ENCODE measurements at regions not wholly inside any gene's neighbourhood (a gene's known extent, or its start where the extent isn't known, plus 50 kb on each side); places are given as distances from the start of the nearest gene placed in this dataset.

DNA sequence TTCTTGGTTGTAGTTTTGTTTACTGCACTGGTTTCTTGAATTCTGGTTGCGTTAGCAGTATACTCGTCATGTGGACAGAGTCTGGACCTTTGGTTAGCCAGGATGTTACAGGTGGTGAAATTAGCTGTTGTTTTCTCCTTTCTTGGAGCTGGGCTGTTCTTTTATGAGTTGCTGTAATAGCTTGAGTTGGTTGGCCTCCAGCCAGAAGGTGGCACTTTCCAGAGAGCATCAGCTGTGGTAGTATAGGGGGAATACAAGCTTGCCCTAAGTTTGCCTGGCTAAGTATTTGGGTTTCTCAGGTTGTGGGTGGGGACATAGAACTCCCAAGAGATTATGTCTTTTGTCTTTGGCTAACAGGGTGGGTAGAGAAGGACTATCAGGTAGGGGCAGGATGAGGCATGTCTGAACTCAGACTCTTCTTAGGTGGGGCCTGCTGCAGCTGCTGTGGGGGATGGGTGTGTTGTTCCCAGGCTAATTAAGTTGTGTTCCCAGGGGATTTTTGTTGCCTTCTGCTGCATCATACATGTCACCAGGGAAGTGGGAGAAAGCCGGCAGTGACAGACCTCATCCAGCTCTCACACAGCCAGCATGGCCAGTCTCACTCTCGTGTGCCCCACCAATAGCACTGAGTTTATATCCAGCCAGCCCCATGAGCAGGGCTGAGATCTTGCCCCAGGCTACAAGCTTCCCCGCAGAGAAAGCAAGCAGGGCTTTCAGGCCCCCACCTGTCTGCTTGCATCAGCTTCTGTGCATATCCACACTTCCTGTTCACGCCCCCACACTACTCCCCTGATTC, 246.7 kb upstream of the TPK1 start:
- no peak for DNase-seq

DNA sequence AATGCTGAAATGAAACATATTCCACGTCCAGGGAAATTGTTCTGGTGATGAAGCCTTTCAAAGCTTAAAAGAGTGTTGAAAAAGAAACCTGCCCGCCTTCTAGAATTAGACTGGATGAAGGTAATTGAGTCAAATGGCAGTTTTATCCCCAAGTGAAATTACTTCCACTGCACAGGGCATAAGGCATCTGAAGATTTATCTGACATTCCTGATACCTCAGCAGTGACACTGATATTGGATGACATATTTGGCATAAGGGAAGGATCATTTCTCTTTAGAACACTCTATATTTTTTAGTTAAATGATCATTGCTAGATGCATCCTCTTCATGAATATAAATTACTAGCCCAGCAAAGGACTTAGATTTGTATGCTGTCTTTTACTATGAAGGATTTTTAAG, 229.6 kb upstream of the TPK1 start:
- no peak for DNase-seq

DNA sequence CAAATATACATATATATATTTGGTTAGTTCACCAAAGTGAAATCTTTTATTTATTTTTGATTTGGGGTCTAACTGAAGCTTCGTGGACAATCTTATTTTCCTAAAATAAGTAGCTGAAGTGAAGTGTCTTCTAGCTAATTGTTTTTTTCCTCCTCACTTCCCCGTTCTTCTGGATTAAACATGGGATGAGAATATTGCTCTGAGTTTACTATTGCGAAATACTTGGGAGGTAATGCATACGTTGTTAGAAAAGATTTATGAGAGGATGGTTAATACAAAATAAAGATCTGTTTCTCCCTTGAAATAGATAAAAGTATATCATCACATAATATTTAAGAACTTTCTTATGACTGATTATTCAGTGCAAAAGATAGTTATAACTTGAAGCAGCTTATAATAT, 228.3 kb upstream of the TPK1 start:
- no peak for DNase-seq

DNA sequence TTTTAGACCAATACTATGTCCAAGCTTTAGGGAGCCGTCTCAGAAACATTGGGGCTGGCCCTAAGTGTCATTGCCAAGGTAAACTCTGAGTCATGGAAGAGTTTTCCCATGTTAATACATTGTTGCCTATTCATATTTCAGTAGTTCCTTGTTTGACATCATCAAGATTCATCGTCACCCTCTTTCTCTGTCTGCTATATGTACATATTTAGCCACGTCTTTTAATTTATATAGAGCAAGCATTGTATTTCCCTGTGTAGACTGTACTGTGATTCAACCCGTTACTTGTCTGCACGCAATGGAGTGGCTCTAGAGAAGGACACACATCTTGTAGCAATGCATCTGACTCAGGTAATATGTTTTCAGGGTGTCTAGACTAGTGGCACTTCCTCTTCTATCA, 217.9 kb upstream of the TPK1 start:
- no peak for DNase-seq

DNA sequence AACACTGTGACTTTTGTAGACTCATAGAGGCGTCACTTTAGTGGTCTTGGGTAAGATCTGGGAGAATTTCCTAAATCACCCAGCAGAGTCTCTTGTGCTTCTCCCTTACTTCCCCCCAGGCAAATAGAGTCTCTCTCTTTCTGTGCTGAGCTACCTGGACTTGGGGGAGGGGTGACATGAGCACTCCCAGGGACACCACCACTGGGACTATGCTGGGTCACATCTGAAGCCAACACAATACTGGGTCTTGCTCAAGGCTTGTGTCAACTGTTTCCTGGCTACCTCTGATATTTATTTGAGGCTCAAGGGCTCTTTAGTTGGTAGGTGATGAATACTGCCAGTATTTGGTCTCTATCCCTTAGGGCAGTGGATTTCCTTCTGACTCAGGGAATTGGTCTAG, 214.6 kb upstream of the TPK1 start:
- no peak for DNase-seq

DNA sequence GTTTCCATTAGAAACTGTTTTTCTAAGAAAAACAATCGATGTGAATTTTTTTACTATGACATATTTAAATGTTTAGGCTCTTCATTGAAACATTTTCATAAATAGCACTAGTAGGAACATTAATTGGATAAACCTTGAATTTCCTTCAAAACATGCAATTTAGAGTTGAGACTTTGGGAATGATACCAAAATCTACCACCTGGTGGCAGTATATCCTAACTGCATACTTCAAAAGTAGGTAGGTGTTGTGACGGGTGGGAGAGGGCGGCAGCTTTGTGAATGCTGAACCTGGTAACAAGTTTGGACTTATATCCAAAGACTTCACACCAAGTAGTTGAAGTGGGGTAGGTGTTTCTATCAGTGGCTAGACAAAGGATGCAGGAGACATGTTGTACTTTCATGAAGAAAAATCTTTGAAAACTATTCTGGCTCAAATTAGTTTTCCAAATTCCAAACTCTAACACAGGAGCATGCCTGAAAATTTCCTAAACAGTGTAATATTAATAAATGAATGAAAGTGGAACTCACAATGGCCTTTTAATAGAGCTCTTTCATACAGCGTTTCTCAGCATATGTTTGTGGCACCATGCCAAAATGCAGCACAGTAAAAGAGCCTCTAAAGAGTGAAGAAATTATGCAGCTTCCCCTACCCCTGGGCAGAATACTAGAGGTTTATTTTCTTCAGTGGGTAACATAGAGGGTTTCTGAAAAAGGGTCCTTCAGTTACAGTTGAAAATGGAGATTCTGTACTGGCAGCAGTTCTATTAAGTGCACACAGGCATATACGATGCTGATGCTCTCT, 201.0 kb upstream of the TPK1 start:
- DNase-seq = peak; percentile 40

DNA sequence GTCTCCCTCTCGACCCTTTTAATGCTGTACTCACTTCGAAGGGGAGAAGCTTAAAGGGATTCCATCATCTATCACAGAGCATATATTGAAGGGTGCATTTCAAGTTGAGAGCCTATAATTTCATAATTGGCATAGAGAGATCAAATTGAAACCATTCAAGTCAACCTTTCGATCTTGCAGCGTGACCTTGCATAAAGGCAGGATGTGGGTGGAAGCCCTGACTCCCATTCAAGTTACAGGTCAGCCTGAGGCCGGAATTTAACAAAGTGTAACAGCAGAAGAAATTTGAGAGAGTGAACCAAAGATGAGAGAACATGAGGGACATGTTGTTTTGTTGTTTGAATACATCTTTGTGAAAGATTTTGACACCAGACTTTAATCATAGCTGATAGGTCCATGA, 195.3 kb upstream of the TPK1 start:
- no peak for DNase-seq

DNA sequence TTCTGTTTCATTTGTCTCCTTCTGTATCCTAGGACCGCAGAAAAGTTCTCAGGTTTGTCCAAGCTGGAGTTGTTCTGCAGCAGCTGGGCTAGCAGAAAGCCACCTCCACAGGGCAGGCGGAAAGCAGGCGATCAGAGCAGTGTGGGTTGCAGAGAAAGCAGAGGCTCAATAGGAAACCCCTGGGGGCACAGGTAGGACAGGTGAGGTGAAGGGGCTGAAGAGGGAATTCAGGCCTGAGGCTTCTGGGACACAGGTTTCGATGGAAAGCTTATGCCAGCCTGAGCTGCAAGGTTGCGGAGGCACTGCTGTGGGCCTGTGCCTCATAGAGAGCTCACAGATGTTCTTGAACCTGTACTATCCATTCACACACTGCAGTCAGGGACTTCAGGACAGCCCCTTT, 194.9 kb upstream of the TPK1 start:
- DNase-seq = no peak

DNA sequence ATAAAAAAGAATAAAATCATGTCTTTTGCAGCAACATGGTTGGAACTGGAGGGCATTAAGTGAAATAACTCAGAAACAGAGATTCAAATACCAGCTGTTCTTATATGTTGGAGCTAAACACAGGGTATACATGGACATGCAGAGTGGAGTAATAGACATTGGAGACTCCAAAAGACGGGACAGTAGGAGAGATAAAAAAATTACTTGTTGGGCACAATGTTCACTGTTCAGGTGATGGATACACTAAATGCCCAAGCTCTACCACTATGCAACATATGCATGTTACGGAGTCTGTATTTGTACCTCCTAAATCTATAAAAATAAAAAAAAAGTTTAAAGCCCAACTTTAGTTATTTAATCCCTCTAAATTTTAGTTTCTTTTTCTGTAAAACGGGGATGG, 184.6 kb upstream of the TPK1 start:
- DNase-seq = no peak

DNA sequence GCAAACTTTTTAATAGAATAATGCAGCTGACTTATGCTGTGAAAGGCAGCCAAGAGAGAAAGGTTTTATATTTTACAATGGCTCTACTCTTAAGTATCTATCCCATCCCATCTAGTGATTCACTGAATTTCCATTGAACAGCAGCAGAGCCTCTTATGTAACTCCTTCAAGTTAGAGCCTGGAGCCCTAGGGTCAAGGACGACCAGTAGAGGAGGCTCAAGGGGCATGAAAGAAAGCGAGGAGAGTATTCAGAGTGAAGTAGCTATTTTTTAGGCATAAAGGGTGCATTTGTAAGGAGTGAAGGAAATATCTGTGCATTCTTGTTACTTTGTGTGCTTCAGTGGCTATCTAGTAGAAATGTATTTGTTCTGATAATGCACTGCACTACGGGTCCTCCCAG, 180.2 kb upstream of the TPK1 start:
- DNase-seq = no peak

DNA sequence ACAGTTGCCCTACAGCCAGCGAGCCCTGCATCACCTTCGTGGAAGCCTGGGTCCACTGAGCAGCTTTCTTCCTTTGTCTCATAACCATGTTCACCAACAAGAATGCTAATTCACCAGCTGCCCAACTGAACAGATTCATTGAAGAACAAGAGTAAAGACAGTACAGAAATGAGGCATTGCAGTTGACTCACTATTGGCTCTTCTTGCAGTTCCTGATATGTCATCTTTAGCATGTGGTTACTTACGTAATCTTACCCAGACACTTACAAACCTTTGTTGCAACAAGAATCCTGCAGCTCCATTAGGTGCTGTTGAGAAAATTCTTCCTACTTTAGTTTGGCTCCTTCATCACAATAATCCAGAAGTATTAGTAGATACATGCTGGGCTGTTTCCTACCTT, 174.0 kb upstream of the TPK1 start:
- peak; percentile 52 for DNase-seq

DNA sequence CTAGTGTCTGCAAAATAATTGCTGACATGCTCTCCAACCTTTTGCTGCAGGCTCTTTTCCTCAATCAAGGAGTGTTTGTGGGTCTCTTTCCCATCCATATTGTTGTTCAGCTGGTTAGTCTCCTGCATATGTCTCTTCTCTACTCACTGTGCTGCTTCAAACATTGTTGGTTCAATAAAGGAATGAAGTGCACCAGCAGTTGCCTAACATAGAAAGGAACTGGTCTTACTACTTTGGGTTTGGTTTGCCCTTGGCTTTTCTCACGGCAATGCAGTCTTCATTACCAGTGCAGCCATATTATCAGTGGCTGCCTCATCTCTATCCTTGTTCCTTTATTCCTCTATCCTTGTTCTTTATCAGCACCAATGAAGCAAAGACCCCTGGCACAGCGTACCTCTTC, 169.7 kb upstream of the TPK1 start:
- no peak for DNase-seq

DNA sequence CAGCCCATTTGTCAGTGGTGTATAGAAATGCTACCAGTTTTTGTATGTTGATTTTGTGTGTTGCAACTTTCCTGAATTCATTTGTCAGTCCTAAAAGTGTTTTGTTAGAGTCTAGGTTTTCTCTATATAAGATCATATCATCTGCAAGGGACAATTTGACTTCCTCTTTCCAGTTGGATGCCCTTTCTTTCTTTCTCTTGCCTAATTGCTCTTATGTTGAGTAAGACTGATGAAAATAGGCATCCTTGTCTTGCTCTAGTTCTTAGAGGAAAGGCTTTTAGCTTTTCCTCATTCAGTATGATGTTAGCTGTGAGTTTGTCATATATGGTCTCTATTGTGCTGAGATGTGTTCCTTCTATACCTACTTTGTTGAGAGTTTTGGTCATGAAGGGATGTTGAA, 161.7 kb upstream of the TPK1 start:
- peak; percentile 22 for DNase-seq

DNA sequence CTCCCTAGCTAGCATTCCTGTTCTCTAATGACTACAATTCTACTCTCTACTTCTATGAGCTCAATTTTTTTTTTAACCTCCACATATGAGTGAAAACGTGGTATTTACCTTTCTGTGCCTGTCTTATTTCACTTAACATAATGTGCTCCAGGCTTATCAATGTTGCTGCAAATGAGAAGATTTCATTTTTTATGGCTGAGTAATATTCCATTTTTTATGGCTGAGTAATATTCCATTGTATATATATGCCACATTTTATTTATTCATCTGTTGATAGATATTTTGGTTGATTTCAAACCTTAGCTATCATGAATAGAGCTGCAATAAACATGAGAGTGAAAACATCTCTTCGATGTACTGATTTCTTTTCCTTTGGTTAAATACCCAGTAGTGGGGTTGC, 159.6 kb upstream of the TPK1 start:
- DNase-seq = no peak

DNA sequence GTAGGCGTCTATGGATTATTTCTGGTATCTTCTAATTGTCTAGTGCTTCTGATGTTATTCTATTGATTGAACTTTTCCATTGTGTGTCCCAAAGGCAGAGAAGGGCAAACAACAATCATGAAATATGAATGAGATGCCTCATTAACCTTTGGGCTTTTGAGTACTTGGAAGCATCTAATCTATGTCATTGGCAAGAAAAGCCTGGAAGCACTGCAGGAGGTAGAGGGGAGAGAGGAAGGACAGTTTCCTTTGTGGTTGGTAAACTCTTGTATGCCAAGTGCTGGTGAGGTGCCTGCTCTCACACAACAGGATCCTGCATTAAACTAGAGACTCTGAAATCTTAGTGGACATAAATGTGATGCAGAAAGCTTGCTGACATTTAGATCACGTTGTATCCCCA, 155.2 kb upstream of the TPK1 start:
- DNase-seq = no peak

DNA sequence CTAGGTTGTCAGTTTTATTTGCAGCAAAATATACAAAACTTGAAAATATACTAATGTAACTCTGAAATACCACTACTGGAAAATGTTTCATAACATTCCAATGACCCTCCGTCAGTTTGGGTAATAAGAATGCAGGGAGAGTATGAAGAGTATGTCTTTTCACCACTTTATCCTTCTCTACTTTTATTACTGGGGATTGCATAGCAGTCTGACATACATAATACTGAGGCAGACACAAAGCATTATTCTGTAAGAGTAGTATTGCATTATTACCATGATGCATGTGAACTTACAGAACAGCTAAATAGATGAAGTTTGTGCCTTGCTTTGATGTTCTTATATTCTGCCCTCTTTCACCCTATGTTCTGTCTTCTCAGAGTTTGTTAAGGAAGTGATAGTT, 151.8 kb upstream of the TPK1 start:
- DNase-seq = no peak

DNA sequence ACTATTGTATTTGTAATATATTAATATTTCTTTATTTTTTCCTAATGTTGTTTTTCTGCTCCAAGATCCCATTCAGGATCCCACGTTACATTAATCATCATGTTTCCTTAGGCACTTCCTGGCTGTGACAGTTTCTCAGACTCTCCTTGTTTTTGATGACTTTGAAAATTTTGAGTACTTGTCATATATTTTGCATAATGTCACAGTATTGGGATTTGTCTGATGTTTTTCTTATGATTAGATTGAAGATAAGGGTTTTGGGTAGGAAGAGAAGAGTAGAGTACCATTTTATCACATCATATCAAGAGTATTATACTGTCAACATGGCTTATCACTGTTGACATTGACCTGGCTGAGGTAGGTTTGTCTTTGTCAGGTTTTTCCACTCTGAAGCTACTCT, 146.3 kb upstream of the TPK1 start:
- no peak for DNase-seq

DNA sequence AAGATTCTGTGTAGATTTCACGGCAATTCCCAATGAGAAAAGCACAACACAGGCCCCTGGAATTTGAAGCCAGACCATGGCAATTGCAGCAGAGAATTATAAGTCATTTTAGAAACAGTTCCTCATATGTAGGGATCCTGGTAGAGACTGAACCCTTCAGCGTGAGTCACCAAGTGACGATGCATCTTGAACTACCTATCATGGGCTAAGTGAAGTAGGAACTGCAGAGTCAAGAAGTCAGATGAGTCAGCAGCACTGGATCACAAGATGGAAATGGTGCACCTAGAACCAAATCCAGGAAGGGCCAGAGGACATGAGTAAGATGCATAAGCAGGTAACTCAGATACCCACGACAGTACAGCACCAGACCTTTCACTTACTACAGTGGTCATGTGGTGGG, 140.0 kb upstream of the TPK1 start:
- DNase-seq = no peak

DNA sequence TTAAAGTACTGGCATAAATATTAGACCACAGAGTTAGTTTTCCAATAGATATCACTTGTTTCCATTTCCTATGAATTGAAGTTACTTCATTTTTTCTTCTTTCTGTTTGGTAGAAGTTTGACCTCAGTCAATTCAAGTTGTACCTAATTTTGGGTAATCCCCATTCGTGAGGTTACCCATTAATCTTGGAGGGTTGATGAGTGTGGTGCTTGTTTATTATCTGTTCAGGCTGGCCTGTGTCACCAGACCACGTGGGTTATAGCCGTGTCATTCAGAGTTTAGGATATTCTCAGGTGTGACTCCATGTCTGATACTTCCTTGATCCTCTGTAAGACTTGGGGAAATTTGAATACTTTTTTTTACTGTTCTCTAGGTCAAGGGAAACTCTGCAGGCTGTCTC, 133.9 kb upstream of the TPK1 start:
- DNase-seq = no peak

DNA sequence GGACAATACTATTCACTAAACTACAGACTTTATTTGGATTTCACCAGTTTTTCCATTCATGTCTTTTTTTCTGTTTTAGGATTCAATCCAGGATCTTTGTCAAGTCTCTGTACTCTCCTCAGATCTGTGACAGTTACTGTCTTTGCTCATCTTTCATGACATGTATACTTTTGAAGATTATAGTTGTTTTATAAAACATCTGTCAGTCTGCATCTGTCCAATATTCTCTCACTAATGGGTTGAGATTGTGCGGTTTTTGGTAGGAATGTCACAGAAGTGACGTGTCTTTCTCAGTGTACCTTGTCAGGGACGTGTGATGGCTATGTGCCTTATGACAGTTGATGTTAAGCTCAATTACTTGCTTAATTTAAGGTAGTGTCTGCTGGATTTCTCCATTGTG, 124.9 kb upstream of the TPK1 start:
- DNase-seq = no peak

DNA sequence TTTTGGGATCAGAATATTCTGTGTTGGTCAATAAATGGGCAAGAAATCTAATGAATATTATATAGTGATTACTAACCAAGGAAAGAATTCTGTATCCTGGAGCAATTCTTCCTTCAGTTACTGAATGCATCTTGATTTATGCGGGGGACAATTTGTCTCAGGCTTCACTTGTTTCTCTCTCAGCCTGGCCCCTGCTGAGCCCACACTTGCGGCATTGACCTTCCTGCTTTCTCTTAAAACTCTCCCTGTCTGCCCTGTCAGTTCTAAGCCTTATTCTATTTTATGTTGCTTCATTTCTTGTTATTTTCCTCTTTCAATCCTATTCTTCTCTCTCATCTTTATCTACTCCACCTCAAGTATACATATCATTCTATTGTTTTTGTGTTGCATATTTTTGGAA, 122.1 kb upstream of the TPK1 start:
- no peak for DNase-seq

DNA sequence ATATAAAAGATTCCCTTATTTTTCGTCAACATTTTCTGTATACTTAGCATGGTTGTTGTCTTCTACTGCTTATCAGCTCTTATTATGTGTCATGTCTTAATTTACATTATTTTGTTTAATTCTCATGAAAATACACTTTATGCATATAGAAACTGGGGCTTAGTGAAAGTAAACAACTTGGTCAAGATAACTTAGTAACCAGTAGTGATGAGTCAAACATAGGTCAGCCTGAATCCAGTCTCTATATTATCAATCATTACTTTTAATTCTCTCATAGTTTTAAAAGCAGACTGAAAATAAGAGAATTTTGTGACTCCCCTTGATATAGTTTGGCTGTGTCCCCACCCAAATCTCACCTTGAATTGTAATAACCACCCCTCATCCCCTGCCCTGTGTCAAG, 119.6 kb upstream of the TPK1 start:
- no peak for DNase-seq

DNA sequence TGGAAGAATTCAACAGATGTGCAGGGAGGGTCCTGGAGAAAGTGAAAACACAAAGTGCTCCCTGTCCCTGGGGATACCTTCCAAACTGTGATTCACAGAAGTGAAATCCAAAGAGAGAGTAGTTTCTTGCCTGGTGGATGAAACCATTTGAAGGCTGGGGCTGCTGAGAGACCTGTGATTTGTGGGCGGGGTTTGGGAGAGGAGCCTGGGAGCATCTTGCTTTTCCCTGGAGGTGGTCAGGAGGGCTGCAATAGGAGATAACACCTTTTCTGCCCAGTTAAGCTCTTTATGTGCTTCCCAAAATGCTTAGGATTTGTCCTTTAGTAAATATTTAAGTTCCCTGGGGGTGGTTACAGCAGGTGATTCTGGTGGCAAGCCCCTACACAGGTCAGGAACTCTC, 105.3 kb upstream of the TPK1 start:
- no peak for DNase-seq

DNA sequence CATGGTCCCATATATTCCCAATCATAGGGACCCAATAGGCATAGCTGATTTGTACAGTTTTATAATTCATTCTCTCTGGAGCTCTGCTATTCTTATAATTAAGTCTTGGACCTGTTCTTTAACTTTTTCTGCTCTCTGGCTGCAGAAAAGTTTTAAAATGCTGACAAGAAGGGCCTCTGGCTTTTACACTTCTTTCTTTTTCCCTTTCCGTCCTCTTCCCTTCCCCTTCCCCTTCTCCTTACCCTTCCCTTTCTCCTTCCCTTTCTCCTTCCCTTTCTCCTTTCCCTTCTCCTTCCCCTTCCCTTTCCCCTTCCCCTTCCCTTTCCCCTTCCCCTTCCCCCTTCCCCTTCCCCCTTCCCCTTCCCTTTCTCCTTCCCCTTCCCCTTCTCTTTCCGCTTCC, 101.3 kb upstream of the TPK1 start:
- DNase-seq = no peak

DNA sequence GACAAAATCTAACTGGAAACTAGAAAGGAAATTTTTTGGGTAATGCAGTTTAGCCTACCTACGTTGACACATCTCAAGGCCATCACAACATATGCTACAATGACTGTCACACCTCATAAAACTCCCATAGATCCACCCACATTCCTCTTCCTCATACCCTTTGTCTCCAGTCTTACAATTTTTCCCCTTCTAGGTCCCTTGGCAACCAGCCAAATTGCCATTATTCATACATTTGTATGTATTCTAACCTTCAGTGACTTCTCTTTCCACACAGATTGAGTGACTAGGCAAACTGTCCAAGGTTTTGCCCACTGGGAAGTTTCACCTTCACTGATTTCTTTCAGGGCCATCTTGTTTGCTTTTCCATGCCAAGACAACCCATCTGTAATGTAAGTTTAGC, 100.5 kb upstream of the TPK1 start:
- no peak for DNase-seq

Data from inflammatory macrophage treated with lipopolysaccharide for 4 hours (primary cell).